Activated T-helper 2 cell treated with anti-CD3 and anti-CD28 coated beads, Interferon-gamma antibody, Interleukin-2, Interleukin-4, amounts not matched to agents 10 μg/mL and 5 μg/mL and 100 μg/mL, durations not matched to agents 14 hours and 24 hours and 36 hours (primary cell): ENCODE measurements at regions not wholly inside any gene's neighbourhood (a gene's known extent, or its start where the extent isn't known, plus 50 kb on each side); places are given as distances from the start of the nearest gene placed in this dataset.

Experiments used
- DNase-seq: peaks from one replicate; pipeline ENCODE4 v3.0.0; 2021; ENCODE audit warnings: low spot score
- H3K27ac Mint-ChIP-seq: one replicate; pipeline ENCODE4 v1.8.0; 2021; ENCODE audit warnings: mixed read lengths
- H3K27me3 Mint-ChIP-seq: one replicate; pipeline ENCODE4 v1.8.0; 2021; ENCODE audit warnings: low read depth, mixed read lengths
- H3K36me3 Mint-ChIP-seq: one replicate; pipeline ENCODE4 v1.8.0; 2021; ENCODE audit warnings: low read depth, mixed read lengths
- H3K4me1 Mint-ChIP-seq: one replicate; pipeline ENCODE4 v1.8.0; 2021; ENCODE audit warnings: low read depth, mixed read lengths
- H3K4me3 Mint-ChIP-seq: one replicate; pipeline ENCODE4 v1.8.0; 2021; ENCODE audit warnings: low read depth, mild to moderate bottlenecking, moderate library complexity, mixed read lengths
- H3K9me3 Mint-ChIP-seq: one replicate; pipeline ENCODE4 v1.8.0; 2021; ENCODE audit warnings: mixed read lengths
- intact Hi-C: fragments of 100-400 bp; cut with micrococcal nuclease; formaldehyde crosslinking; loops from one replicate; pipeline ENCODE4 v1.15.1; 2023

- H3K36me3 Mint-ChIP-seq: no peaks in the 10 kb centered on the region
- H3K4me3 Mint-ChIP-seq: no peak overlapping the region
- H3K27me3 Mint-ChIP-seq: no peaks in the 10 kb centered on the region
- no peak for DNase-seq
- intact Hi-C loops: no loop called here
- H3K4me1 Mint-ChIP-seq: no peaks in the 10 kb centered on the region
- H3K27ac Mint-ChIP-seq: no peak overlapping the region
- H3K9me3 Mint-ChIP-seq: peaks cover 4% of the 10 kb centered on the region
These were observed 411.7 kb upstream of the EEF2KMT start for GRCh38 chr16:5509336-5509735.

- intact Hi-C loops: no loop called here
- Mint-ChIP-seq H3K9me3 (no peaks in the 10 kb centered on the region), H3K27ac (no peak overlapping the region), H3K4me3 (no peak overlapping the region), H3K36me3 (no peaks in the 10 kb centered on the region), H3K4me1 (no peaks in the 10 kb centered on the region), H3K27me3 (no peaks in the 10 kb centered on the region)
- no peak for DNase-seq
These were observed 410.8 kb upstream of the EEF2KMT start for GRCh38 chr16:5508371-5508770.

- Mint-ChIP-seq H3K27ac (no peak overlapping the region), H3K27me3 (no peaks in the 10 kb centered on the region), H3K4me3 (no peak overlapping the region), H3K9me3 (no peaks in the 10 kb centered on the region), H3K36me3 (no peaks in the 10 kb centered on the region), H3K4me1 (no peaks in the 10 kb centered on the region)
- intact Hi-C loops: no loop called here
- DNase-seq: no peak
These were observed 408.4 kb upstream of the EEF2KMT start for GRCh38 chr16:5506021-5506420.

GRCh38 chr16:5505091-5505887 lies 407.7 kb upstream of the EEF2KMT start:
- H3K4me3 Mint-ChIP-seq: no peak overlapping the region
- H3K36me3 Mint-ChIP-seq: no peaks in the 10 kb centered on the region
- H3K27ac Mint-ChIP-seq: no peak overlapping the region
- DNase-seq: no peak
- H3K4me1 Mint-ChIP-seq: no peaks in the 10 kb centered on the region
- no peaks in the 10 kb centered on the region for H3K27me3 Mint-ChIP-seq
- intact Hi-C loops: no loop called here
- H3K9me3 Mint-ChIP-seq: no peaks in the 10 kb centered on the region

GRCh38 chr16:5504064-5504781 lies 406.6 kb upstream of the EEF2KMT start:
- no peaks in the 10 kb centered on the region for H3K27me3 Mint-ChIP-seq
- intact Hi-C loops: no loop called here
- no peaks in the 10 kb centered on the region for H3K9me3 Mint-ChIP-seq
- no peak overlapping the region for H3K27ac Mint-ChIP-seq
- no peaks in the 10 kb centered on the region for H3K4me1 Mint-ChIP-seq
- no peaks in the 10 kb centered on the region for H3K36me3 Mint-ChIP-seq
- no peak overlapping the region for H3K4me3 Mint-ChIP-seq
- DNase-seq: no peak

- H3K9me3 Mint-ChIP-seq: no peaks in the 10 kb centered on the region
- no peak overlapping the region for H3K4me3 Mint-ChIP-seq
- intact Hi-C loops: no loop called here
- no peaks in the 10 kb centered on the region for H3K4me1 Mint-ChIP-seq
- no peaks in the 10 kb centered on the region for H3K36me3 Mint-ChIP-seq
- H3K27me3 Mint-ChIP-seq: no peaks in the 10 kb centered on the region
- no peak overlapping the region for H3K27ac Mint-ChIP-seq
- DNase-seq: no peak
These were observed 405.3 kb upstream of the EEF2KMT start for GRCh38 chr16:5502944-5503343.

GRCh38 chr16:5502467-5502869 lies 404.9 kb upstream of the EEF2KMT start:
- Mint-ChIP-seq H3K27me3 (no peaks in the 10 kb centered on the region), H3K9me3 (no peaks in the 10 kb centered on the region), H3K4me1 (no peaks in the 10 kb centered on the region), H3K27ac (no peak overlapping the region), H3K36me3 (no peaks in the 10 kb centered on the region), H3K4me3 (no peak overlapping the region)
- DNase-seq: no peak
- intact Hi-C loops: no loop called here

- DNase-seq: no peak
- Mint-ChIP-seq H3K36me3 (no peaks in the 10 kb centered on the region), H3K4me3 (no peak overlapping the region), H3K27me3 (no peaks in the 10 kb centered on the region), H3K9me3 (peaks cover 4% of the 10 kb centered on the region), H3K4me1 (no peaks in the 10 kb centered on the region), H3K27ac (no peak overlapping the region)
- intact Hi-C loops: no loop called here
These were observed 402.9 kb upstream of the EEF2KMT start for GRCh38 chr16:5500526-5500925.

- Mint-ChIP-seq H3K4me1 (no peaks in the 10 kb centered on the region), H3K27me3 (no peaks in the 10 kb centered on the region), H3K27ac (no peak overlapping the region), H3K9me3 (peaks cover 4% of the 10 kb centered on the region), H3K4me3 (no peak overlapping the region), H3K36me3 (no peaks in the 10 kb centered on the region)
- DNase-seq: no peak
- intact Hi-C loops: no loop called here
These were observed 401.0 kb upstream of the EEF2KMT start for GRCh38 chr16:5498562-5498961.

- intact Hi-C loops: no loop called here
- no peaks in the 10 kb centered on the region for H3K27me3 Mint-ChIP-seq
- H3K4me1 Mint-ChIP-seq: no peaks in the 10 kb centered on the region
- H3K27ac Mint-ChIP-seq: no peak overlapping the region
- DNase-seq: no peak
- H3K4me3 Mint-ChIP-seq: no peak overlapping the region
- no peaks in the 10 kb centered on the region for H3K36me3 Mint-ChIP-seq
- peaks cover 4% of the 10 kb centered on the region for H3K9me3 Mint-ChIP-seq
These were observed 398.4 kb upstream of the EEF2KMT start for GRCh38 chr16:5496013-5496412.

GRCh38 chr16:5490499-5490898 lies 392.9 kb upstream of the EEF2KMT start:
- no peak overlapping the region for H3K27ac Mint-ChIP-seq
- no peaks in the 10 kb centered on the region for H3K9me3 Mint-ChIP-seq
- peak; percentile 9 for DNase-seq
- H3K4me1 Mint-ChIP-seq: no peaks in the 10 kb centered on the region
- intact Hi-C loops: no loop called here
- no peaks in the 10 kb centered on the region for H3K36me3 Mint-ChIP-seq
- H3K27me3 Mint-ChIP-seq: no peaks in the 10 kb centered on the region
- no peak overlapping the region for H3K4me3 Mint-ChIP-seq

GRCh38 chr16:5488581-5488980 lies 391.0 kb upstream of the EEF2KMT start:
- intact Hi-C loops: no loop called here
- DNase-seq: no peak
- Mint-ChIP-seq H3K27ac (no peak overlapping the region), H3K27me3 (no peaks in the 10 kb centered on the region), H3K36me3 (no peaks in the 10 kb centered on the region), H3K4me1 (no peaks in the 10 kb centered on the region), H3K9me3 (no peaks in the 10 kb centered on the region), H3K4me3 (no peak overlapping the region)

- Mint-ChIP-seq H3K4me1 (no peaks in the 10 kb centered on the region), H3K9me3 (no peaks in the 10 kb centered on the region), H3K27ac (no peak overlapping the region), H3K4me3 (no peak overlapping the region), H3K27me3 (no peaks in the 10 kb centered on the region), H3K36me3 (no peaks in the 10 kb centered on the region)
- no peak for DNase-seq
- intact Hi-C loops: no loop called here
These were observed 390.1 kb upstream of the EEF2KMT start for GRCh38 chr16:5487728-5488127.
